GM21528 (cell line): ENCODE measurements at regions not wholly inside any gene's neighbourhood (a gene's known extent, or its start where the extent isn't known, plus 50 kb on each side); places are given as distances from the start of the nearest gene placed in this dataset.
"Not testable (repeated sequence)": the region's sequence is repeated elsewhere in the genome, so short reads cannot be mapped to it uniquely, and the experiment has no call there.

Source experiments
- ATAC-seq: cut with Tn5 transposase; IDR thresholded peaks from one replicate; pipeline ENCODE4 v1.9.1; 2021; ENCODE audit warnings: mild to moderate bottlenecking, moderate library complexity; ENCODE audit not compliant: unreplicated experiment, low FRiP score

- no peak for ATAC-seq
Measured at GRCh38 chr2:51263951-51264350, 232.0 kb upstream of the NRXN1 start.

GRCh38 chr2:51263101-51263500 lies 231.2 kb upstream of the NRXN1 start:
- ATAC-seq = not testable (repeated sequence)

GRCh38 chr2:51258301-51258700 lies 226.4 kb upstream of the NRXN1 start:
- ATAC-seq = no peak

GRCh38 chr2:51256736-51257135 lies 224.8 kb upstream of the NRXN1 start:
- ATAC-seq = no peak

- no peak for ATAC-seq
Measured at GRCh38 chr2:51251356-51251755, 219.4 kb upstream of the NRXN1 start.

GRCh38 chr2:51247252-51247805 lies 215.4 kb upstream of the NRXN1 start:
- no peak for ATAC-seq

- no peak for ATAC-seq
Measured at GRCh38 chr2:51243892-51244535, 212.1 kb upstream of the NRXN1 start.

GRCh38 chr2:51237626-51238271 lies 205.8 kb upstream of the NRXN1 start:
- no peak for ATAC-seq

- ATAC-seq = no peak
Measured at GRCh38 chr2:51232027-51232426, 200.1 kb upstream of the NRXN1 start.

- ATAC-seq = no peak
Measured at GRCh38 chr2:51231071-51231470, 199.1 kb upstream of the NRXN1 start.

GRCh38 chr2:51225377-51225776 lies 193.4 kb upstream of the NRXN1 start:
- no peak for ATAC-seq

GRCh38 chr2:51224790-51225189 lies 192.9 kb upstream of the NRXN1 start:
- no peak for ATAC-seq

- ATAC-seq = no peak
Measured at GRCh38 chr2:51222106-51222505, 190.2 kb upstream of the NRXN1 start.

- no peak for ATAC-seq
Measured at GRCh38 chr2:51220606-51221005, 188.7 kb upstream of the NRXN1 start.

GRCh38 chr2:51220080-51220479 lies 188.1 kb upstream of the NRXN1 start:
- ATAC-seq = no peak

- no peak for ATAC-seq
Measured at GRCh38 chr2:51219468-51219867, 187.5 kb upstream of the NRXN1 start.

- ATAC-seq = no peak
Measured at GRCh38 chr2:51218047-51218446, 186.1 kb upstream of the NRXN1 start.

GRCh38 chr2:51213826-51214225 lies 181.9 kb upstream of the NRXN1 start:
- ATAC-seq = no peak

GRCh38 chr2:51212374-51212773 lies 180.4 kb upstream of the NRXN1 start:
- no peak for ATAC-seq

GRCh38 chr2:51208521-51208920 lies 176.6 kb upstream of the NRXN1 start:
- no peak for ATAC-seq

- no peak for ATAC-seq
Measured at GRCh38 chr2:51201295-51201694, 169.4 kb upstream of the NRXN1 start.

- ATAC-seq = no peak
Measured at GRCh38 chr2:51194656-51195055, 162.7 kb upstream of the NRXN1 start.
